ENCODE measurements at regions not wholly inside any gene's neighbourhood (a gene's known extent, or its start where the extent isn't known, plus 50 kb on each side); places are given as distances from the start of the nearest gene placed in this dataset.

DNA sequence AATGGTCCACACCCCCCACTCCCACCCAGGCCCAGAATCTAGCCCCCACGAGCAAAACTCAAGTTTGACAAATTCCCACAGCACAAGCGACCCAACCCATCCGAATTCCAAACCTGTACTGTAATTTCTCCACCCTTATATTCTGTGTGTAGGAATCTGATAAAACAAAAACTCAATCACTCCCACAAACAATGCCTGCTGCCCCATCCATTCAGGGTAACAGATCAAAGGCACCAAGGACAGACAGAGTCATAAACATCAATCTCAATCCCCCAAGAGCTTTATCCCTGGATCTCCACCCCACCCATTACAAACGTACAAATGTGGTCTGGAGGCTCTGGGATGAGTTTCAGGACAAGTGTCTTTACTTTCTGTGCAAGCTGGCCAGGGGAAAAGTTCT is 157.8 kb downstream of the AXIN2 start:
- TF ChIP-seq EZH2 (IDR thresholded peaks at IDR 0.05; ENCODE audit: low read length, missing control alignments) = no peak
- TF ChIP-seq, protein P1, sequence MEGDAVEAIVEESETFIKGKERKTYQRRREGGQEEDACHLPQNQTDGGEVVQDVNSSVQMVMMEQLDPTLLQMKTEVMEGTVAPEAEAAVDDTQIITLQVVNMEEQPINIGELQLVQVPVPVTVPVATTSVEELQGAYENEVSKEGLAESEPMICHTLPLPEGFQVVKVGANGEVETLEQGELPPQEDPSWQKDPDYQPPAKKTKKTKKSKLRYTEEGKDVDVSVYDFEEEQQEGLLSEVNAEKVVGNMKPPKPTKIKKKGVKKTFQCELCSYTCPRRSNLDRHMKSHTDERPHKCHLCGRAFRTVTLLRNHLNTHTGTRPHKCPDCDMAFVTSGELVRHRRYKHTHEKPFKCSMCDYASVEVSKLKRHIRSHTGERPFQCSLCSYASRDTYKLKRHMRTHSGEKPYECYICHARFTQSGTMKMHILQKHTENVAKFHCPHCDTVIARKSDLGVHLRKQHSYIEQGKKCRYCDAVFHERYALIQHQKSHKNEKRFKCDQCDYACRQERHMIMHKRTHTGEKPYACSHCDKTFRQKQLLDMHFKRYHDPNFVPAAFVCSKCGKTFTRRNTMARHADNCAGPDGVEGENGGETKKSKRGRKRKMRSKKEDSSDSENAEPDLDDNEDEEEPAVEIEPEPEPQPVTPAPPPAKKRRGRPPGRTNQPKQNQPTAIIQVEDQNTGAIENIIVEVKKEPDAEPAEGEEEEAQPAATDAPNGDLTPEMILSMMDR (conservative IDR thresholded peaks at IDR 0.05 in 1 of 2, IDR thresholded peaks at IDR 0.05 in 1 of 2; ENCODE audit: low read depth in 1 of 2, low read length in 2 of 2) = no peak

Data from fibroblast of lung (primary cell).